ENCODE measurements at regions not wholly inside any gene's neighbourhood (a gene's known extent, or its start where the extent isn't known, plus 50 kb on each side); places are given as distances from the start of the nearest gene placed in this dataset.

DNA sequence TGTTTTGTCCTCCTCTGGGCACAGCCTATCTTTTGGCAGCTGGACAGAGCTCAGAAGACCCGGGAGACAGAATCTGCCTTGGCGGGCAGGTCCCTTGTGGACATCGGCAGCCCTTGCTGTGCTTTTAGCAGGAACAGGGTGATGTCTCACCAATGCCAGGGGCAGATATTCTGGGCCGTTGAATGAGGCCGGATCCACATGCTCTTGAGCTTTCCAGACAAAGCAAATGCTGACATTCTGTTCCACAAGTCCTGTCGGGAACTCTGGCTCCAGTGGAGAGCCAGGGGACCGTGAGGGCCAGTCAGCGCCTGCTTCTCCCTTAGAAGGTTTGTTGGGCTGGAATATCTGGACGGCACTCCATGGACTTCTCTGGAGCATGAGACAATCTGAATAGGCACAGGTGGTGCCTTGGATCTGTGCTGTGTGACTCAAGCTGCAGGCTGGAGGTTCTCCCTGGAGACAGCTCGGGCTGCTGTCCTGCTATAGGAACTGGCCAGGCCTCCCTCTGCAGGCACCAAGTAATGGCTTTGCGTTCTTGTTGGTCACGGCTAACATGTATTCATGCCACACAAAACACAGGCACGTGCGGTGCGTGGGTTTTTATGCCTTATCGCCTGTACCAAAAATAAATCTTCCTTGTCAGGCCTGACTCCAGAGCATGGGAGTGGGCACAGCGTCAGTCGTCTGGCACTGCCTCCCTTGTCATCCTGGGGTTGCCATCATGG lies 80.3 kb downstream of the GADD45G start:
- no peak overlapping the region for H2BK5ac ChIP-seq (ENCODE audit: low read length)
- H3K23ac ChIP-seq (ENCODE audit: low read depth, low read length, poor library complexity), result peak overlapping the region; percentile 1
- H2AK5ac ChIP-seq (ENCODE audit: low read depth, low read length), result no peak overlapping the region
- H3K4me2 ChIP-seq (ENCODE audit: insufficient read depth, low read length, poor library complexity, severe bottlenecking), result no peak overlapping the region
- no peak overlapping the region for H3K27ac ChIP-seq (replicated peaks; ENCODE audit: low read length)
- no CpG with 5 or more reads among the region's 18 CpGs for WGBS, 2 donors (ENCODE audit: extremely low coverage in 2 of 2, insufficient read length in 2 of 2, insufficient replicate concordance in 1 of 2)
- no peak for DNase-seq (ENCODE audit: low spot score)
- H3K27me3 ChIP-seq (ENCODE audit: control insufficient read depth in 3 of 3, insufficient read depth in 3 of 3, low read depth in 1 of 3, low read length in 3 of 3), result peaks cover 0 to 12% (median 10%) of the 10 kb centered on the region in 3 experiments
- no peaks in the 10 kb centered on the region for H3K79me1 ChIP-seq (ENCODE audit: low read depth, low read length)
- H3K4me3 ChIP-seq (ENCODE audit: low read length in 2 of 2), result no peak overlapping the region
- no peak overlapping the region for H3K14ac ChIP-seq (ENCODE audit: low read length)
- no peak overlapping the region for H2AFZ ChIP-seq (ENCODE audit: low read length)
- peaks cover 2 to 4% of the 10 kb centered on the region in 2 donors for H3K4me1 ChIP-seq (ENCODE audit: control insufficient read depth in 2 of 2, insufficient read depth in 1 of 2, low read depth in 1 of 2, low read length in 2 of 2)
- peaks cover 6 to 15% of the 10 kb centered on the region in 2 donors for H3K9me3 ChIP-seq (replicated peaks in 1 of 2; ENCODE audit: control insufficient read depth in 2 of 2, insufficient read depth in 1 of 2, low read depth in 1 of 2, low read length in 2 of 2)
- no peak overlapping the region for H2BK120ac ChIP-seq (ENCODE audit: low read depth, low read length)
- H4K91ac ChIP-seq (ENCODE audit: low read depth, low read length, poor library complexity), result no peak overlapping the region
- peak overlapping the region; percentile 25 for H3K9ac ChIP-seq (ENCODE audit: low read depth, low read length, poor library complexity)
- H4K8ac ChIP-seq (ENCODE audit: low read depth, low read length), result no peak overlapping the region
- H3K4ac ChIP-seq (ENCODE audit: low read length), result no peak overlapping the region
- H2BK12ac ChIP-seq (ENCODE audit: low read length), result no peak overlapping the region
- no peaks in the 10 kb centered on the region for H3K36me3 ChIP-seq (replicated peaks in 1 of 2; ENCODE audit: control insufficient read depth in 2 of 2, insufficient read depth in 2 of 2, low read length in 2 of 2)
- H3K18ac ChIP-seq (ENCODE audit: low read length), result peak overlapping the region; percentile 65
- H2BK15ac ChIP-seq (ENCODE audit: low read length), result no peak overlapping the region

DNA sequence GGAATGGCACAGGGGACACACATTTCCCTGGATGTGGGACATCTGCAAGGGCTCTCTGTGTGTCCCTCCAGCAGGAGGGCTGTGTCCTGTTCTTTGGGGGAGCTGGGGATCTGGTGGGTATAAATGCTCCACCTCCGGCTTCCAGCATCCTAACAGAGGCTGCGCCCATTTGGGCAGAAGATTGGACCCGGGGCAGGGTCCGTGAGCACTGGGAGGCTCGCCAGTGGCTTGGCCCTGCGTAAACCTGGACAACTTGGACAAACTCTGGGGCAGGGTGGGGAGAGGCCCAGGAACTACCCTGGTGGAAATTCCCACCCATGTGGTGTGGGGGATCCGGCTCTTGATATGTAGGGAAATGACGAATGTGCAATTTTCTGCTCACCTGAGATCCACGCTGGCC lies 80.9 kb downstream of the GADD45G start:
- peaks cover under 1 to 9% of the 10 kb centered on the region in 2 donors for H3K9me3 ChIP-seq (replicated peaks in 1 of 2; ENCODE audit: control insufficient read depth in 2 of 2, insufficient read depth in 1 of 2, low read depth in 1 of 2, low read length in 2 of 2)
- no peak overlapping the region for H3K4me3 ChIP-seq (ENCODE audit: low read length in 2 of 2)
- no peak overlapping the region for H2AFZ ChIP-seq (ENCODE audit: low read length)
- no peak overlapping the region for H2BK120ac ChIP-seq (ENCODE audit: low read depth, low read length)
- H4K91ac ChIP-seq (ENCODE audit: low read depth, low read length, poor library complexity), result no peak overlapping the region
- H3K4me2 ChIP-seq (ENCODE audit: insufficient read depth, low read length, poor library complexity, severe bottlenecking), result no peak overlapping the region
- H3K27ac ChIP-seq (replicated peaks; ENCODE audit: low read length), result no peak overlapping the region
- H3K18ac ChIP-seq (ENCODE audit: low read length), result peak overlapping the region; percentile 65
- H3K23ac ChIP-seq (ENCODE audit: low read depth, low read length, poor library complexity), result peak overlapping the region; percentile 1
- no peak overlapping the region for H2AK5ac ChIP-seq (ENCODE audit: low read depth, low read length)
- H4K8ac ChIP-seq (ENCODE audit: low read depth, low read length), result no peak overlapping the region
- peaks cover 0 to 12% (median 10%) of the 10 kb centered on the region in 3 experiments for H3K27me3 ChIP-seq (ENCODE audit: control insufficient read depth in 3 of 3, insufficient read depth in 3 of 3, low read depth in 1 of 3, low read length in 3 of 3)
- H3K36me3 ChIP-seq (replicated peaks in 1 of 2; ENCODE audit: control insufficient read depth in 2 of 2, insufficient read depth in 2 of 2, low read length in 2 of 2), result no peaks in the 10 kb centered on the region
- peaks cover 2 to 4% of the 10 kb centered on the region in 2 donors for H3K4me1 ChIP-seq (ENCODE audit: control insufficient read depth in 2 of 2, insufficient read depth in 1 of 2, low read depth in 1 of 2, low read length in 2 of 2)
- no CpG with 5 or more reads among the region's 9 CpGs for WGBS, 2 donors (ENCODE audit: extremely low coverage in 2 of 2, insufficient read length in 2 of 2, insufficient replicate concordance in 1 of 2)
- no peak overlapping the region for H2BK15ac ChIP-seq (ENCODE audit: low read length)
- no peak overlapping the region for H3K9ac ChIP-seq (ENCODE audit: low read depth, low read length, poor library complexity)
- no peak overlapping the region for H2BK5ac ChIP-seq (ENCODE audit: low read length)
- DNase-seq (ENCODE audit: low spot score), result no peak
- no peak overlapping the region for H3K14ac ChIP-seq (ENCODE audit: low read length)
- H2BK12ac ChIP-seq (ENCODE audit: low read length), result peak overlapping the region; percentile 80
- no peaks in the 10 kb centered on the region for H3K79me1 ChIP-seq (ENCODE audit: low read depth, low read length)
- H3K4ac ChIP-seq (ENCODE audit: low read length), result no peak overlapping the region

DNA sequence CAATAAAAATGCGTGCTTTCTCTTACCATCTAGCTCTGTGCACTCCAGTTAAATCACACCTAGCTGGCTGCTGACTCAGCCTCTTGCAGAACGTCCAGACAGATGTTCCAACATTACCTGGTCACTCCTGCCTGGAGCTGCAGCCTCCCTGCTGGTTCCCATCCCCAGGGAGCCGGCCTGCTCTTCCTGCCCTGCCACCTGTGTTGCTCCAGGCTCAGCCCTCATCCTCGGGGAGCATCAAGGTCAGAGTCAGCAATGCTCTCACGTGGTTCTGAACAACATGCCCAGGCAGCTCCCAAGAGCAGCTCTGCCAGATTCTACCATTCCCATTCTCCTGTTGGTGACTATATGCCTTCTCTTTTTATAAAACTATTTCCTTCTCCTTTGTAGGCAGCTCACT lies 81.3 kb downstream of the GADD45G start:
- Histone ChIP-seq H2BK12ac (ENCODE audit: low read length) (no peak overlapping the region), H3K27ac (replicated peaks; ENCODE audit: low read length) (no peak overlapping the region), H3K4me3 (ENCODE audit: low read length in 2 of 2) (no peak overlapping the region), H3K4me2 (ENCODE audit: insufficient read depth, low read length, poor library complexity, severe bottlenecking) (no peak overlapping the region), H3K4me1 (ENCODE audit: control insufficient read depth in 2 of 2, insufficient read depth in 1 of 2, low read depth in 1 of 2, low read length in 2 of 2) (peaks cover 2 to 4% of the 10 kb centered on the region in 2 donors), H4K91ac (ENCODE audit: low read depth, low read length, poor library complexity) (no peak overlapping the region), H4K8ac (ENCODE audit: low read depth, low read length) (no peak overlapping the region), H3K79me1 (ENCODE audit: low read depth, low read length) (no peaks in the 10 kb centered on the region), H2BK5ac (ENCODE audit: low read length) (no peak overlapping the region), H3K36me3 (replicated peaks in 1 of 2; ENCODE audit: control insufficient read depth in 2 of 2, insufficient read depth in 2 of 2, low read length in 2 of 2) (no peaks in the 10 kb centered on the region), H3K9ac (ENCODE audit: low read depth, low read length, poor library complexity) (no peak overlapping the region), H3K18ac (ENCODE audit: low read length) (peak overlapping the region; percentile 78), H3K14ac (ENCODE audit: low read length) (no peak overlapping the region), H2AFZ (ENCODE audit: low read length) (no peak overlapping the region), H3K23ac (ENCODE audit: low read depth, low read length, poor library complexity) (peak overlapping the region; percentile 80), H3K9me3 (replicated peaks in 1 of 2; ENCODE audit: control insufficient read depth in 2 of 2, insufficient read depth in 1 of 2, low read depth in 1 of 2, low read length in 2 of 2) (peaks cover 0 to 7% of the 10 kb centered on the region in 2 donors), H3K4ac (ENCODE audit: low read length) (no peak overlapping the region), H3K27me3 (ENCODE audit: control insufficient read depth in 3 of 3, insufficient read depth in 3 of 3, low read depth in 1 of 3, low read length in 3 of 3) (peaks cover 0 to 13% (median 10%) of the 10 kb centered on the region in 3 experiments), H2BK15ac (ENCODE audit: low read length) (no peak overlapping the region), H2BK120ac (ENCODE audit: low read depth, low read length) (no peak overlapping the region), H2AK5ac (ENCODE audit: low read depth, low read length) (no peak overlapping the region)
- no peak for DNase-seq (ENCODE audit: low spot score)
- no CpG with 5 or more reads among the region's 5 CpGs for WGBS, 2 donors (ENCODE audit: extremely low coverage in 2 of 2, insufficient read length in 2 of 2, insufficient replicate concordance in 1 of 2)

DNA sequence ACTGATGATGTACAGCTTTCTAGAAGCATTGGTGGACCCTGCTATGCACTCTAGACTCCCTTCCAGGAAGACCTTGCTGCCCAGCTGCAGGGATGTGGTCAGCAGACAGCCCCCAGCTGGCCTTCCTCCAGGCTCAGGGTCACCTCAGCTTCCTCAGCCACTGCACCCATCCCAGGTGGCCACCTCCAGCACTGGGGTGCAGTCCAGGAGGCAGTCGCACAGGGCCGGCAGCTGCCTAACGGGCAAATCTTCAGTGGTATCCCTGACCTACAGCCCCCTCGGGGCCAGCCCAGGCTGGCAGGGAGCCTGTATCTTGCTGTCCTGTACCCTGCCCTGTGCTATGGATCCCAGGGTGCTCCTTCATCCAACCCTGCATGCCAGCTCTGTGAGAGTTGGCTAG lies 81.8 kb downstream of the GADD45G start:
- Histone ChIP-seq H3K36me3 (replicated peaks in 1 of 2; ENCODE audit: control insufficient read depth in 2 of 2, insufficient read depth in 2 of 2, low read length in 2 of 2) (no peaks in the 10 kb centered on the region), H2BK12ac (ENCODE audit: low read length) (no peak overlapping the region), H3K23ac (ENCODE audit: low read depth, low read length, poor library complexity) (peak overlapping the region; percentile 22), H2AK5ac (ENCODE audit: low read depth, low read length) (peak overlapping the region; percentile 60), H3K27ac (replicated peaks; ENCODE audit: low read length) (no peak overlapping the region), H3K14ac (ENCODE audit: low read length) (no peak overlapping the region), H3K27me3 (ENCODE audit: control insufficient read depth in 3 of 3, insufficient read depth in 3 of 3, low read depth in 1 of 3, low read length in 3 of 3) (peaks cover 0 to 17% (median 10%) of the 10 kb centered on the region in 3 experiments), H3K4ac (ENCODE audit: low read length) (no peak overlapping the region), H2AFZ (ENCODE audit: low read length) (no peak overlapping the region), H3K9ac (ENCODE audit: low read depth, low read length, poor library complexity) (no peak overlapping the region), H3K18ac (ENCODE audit: low read length) (peak overlapping the region; percentile 73), H2BK120ac (ENCODE audit: low read depth, low read length) (no peak overlapping the region), H3K79me1 (ENCODE audit: low read depth, low read length) (no peaks in the 10 kb centered on the region), H3K9me3 (replicated peaks in 1 of 2; ENCODE audit: control insufficient read depth in 2 of 2, insufficient read depth in 1 of 2, low read depth in 1 of 2, low read length in 2 of 2) (peaks cover 0 to 7% of the 10 kb centered on the region in 2 donors), H4K91ac (ENCODE audit: low read depth, low read length, poor library complexity) (no peak overlapping the region), H3K4me2 (ENCODE audit: insufficient read depth, low read length, poor library complexity, severe bottlenecking) (no peak overlapping the region), H3K4me1 (ENCODE audit: control insufficient read depth in 2 of 2, insufficient read depth in 1 of 2, low read depth in 1 of 2, low read length in 2 of 2) (peaks cover 2 to 4% of the 10 kb centered on the region in 2 donors), H2BK15ac (ENCODE audit: low read length) (peak overlapping the region; percentile 62), H2BK5ac (ENCODE audit: low read length) (no peak overlapping the region), H4K8ac (ENCODE audit: low read depth, low read length) (no peak overlapping the region), H3K4me3 (ENCODE audit: low read length in 2 of 2) (no peak overlapping the region)
- WGBS, 2 donors (ENCODE audit: extremely low coverage in 2 of 2, insufficient read length in 2 of 2, insufficient replicate concordance in 1 of 2), result no CpG with 5 or more reads among the region's 4 CpGs
- DNase-seq (ENCODE audit: low spot score), result no peak

All from neuronal stem cell (in vitro differentiated cells).